AG04450 (cell line): ENCODE measurements at regions not wholly inside any gene's neighbourhood (a gene's known extent, or its start where the extent isn't known, plus 50 kb on each side); places are given as distances from the start of the nearest gene placed in this dataset.
A peak's percentile ranks its signal among the peaks of the same experiment; 100 is the strongest.

Experiments used
- CTCF ChIA-PET: fragments of 300-600, 350-600 bp; formaldehyde crosslinking; extraction: SDS; loops from one replicate; lab custom pipeline; 2022; ENCODE audit warnings: antibody characterized with exemption, inconsistent platforms; lab: Charles Lee
- POLR2A ChIA-PET: fragments of 350-600 bp; formaldehyde crosslinking; extraction: SDS; loops from one replicate; lab custom pipeline; 2021; ENCODE audit warnings: antibody characterized with exemption, inconsistent platforms; lab: Yijun Ruan, JAX
- DNase-seq: peaks from one replicate; pipeline ENCODE4 v3.0.0-alpha.2; 2011; ENCODE audit warnings: low read depth, low spot score
- H3K27ac ChIP-seq: one replicate; pipeline ENCODE4 v1.5.1; 2012; ENCODE audit warnings: low read depth, low read length, control low read depth
- H3K27me3 ChIP-seq: one replicate; pipeline ENCODE4 v1.6.0; 2012; ENCODE audit warnings: low read length; ENCODE audit not compliant: control insufficient read depth, insufficient read depth
- H3K4me3 ChIP-seq: 2 replicates; pipeline ENCODE4 v1.5.1; 2011; ENCODE audit warnings: mild to moderate bottlenecking, low read depth, low read length, control low read depth
- H3K9me3 ChIP-seq: 2 replicates; pipeline ENCODE4 v1.5.1; 2012; ENCODE audit warnings: low read length; ENCODE audit not compliant: control insufficient read depth, insufficient read depth
- CTCF ChIP-seq: IDR thresholded peaks from 2 replicates; pipeline ENCODE4 v1.5.1; 2011; ENCODE audit warnings: low read depth, low read length, control low read depth, inconsistent platforms

GRCh38 chr18:44537526-44537925 is 143.2 kb upstream of the SETBP1 start:
- H3K27me3 ChIP-seq = no peaks in the 10 kb centered on the region
- peak; percentile 21 for DNase-seq
- H3K9me3 ChIP-seq = no peaks in the 10 kb centered on the region
- POLR2A ChIA-PET = no interaction called here
- no peak for TF ChIP-seq CTCF
- no peak overlapping the region for H3K4me3 ChIP-seq
- CTCF ChIA-PET = no interaction called here
- no peak overlapping the region for H3K27ac ChIP-seq

DNA sequence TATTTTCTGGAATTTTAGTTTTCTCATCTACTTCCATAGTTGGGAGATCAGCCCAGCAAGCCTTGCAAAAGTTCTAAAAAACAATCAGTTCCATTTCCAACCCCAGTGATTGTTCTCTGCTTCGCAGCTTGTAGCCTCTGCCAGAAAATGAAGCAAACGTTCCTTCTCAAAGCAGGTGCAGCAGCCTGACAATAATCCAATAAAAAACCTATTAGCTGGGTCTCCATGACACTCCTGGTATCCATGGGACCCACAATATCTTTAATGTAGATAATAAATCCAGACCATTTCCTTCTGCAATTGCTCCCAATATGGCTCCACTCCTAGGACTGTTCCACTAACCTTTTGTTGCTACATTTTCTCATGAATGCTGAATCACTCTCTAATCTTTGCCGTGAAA is 140.8 kb upstream of the SETBP1 start:
- ChIA-PET POLR2A (no interaction called here), CTCF (no interaction called here)
- DNase-seq = no peak
- no peak overlapping the region for H3K4me3 ChIP-seq
- H3K27me3 ChIP-seq = no peaks in the 10 kb centered on the region
- TF ChIP-seq CTCF = no peak
- no peak overlapping the region for H3K27ac ChIP-seq
- no peaks in the 10 kb centered on the region for H3K9me3 ChIP-seq

GRCh38 chr18:44541159-44541558 is 139.5 kb upstream of the SETBP1 start:
- ChIA-PET POLR2A (no interaction called here), CTCF (no interaction called here)
- no peak overlapping the region for H3K4me3 ChIP-seq
- H3K27me3 ChIP-seq = no peaks in the 10 kb centered on the region
- H3K27ac ChIP-seq = no peak overlapping the region
- no peaks in the 10 kb centered on the region for H3K9me3 ChIP-seq
- TF ChIP-seq CTCF = no peak
- no peak for DNase-seq

DNA sequence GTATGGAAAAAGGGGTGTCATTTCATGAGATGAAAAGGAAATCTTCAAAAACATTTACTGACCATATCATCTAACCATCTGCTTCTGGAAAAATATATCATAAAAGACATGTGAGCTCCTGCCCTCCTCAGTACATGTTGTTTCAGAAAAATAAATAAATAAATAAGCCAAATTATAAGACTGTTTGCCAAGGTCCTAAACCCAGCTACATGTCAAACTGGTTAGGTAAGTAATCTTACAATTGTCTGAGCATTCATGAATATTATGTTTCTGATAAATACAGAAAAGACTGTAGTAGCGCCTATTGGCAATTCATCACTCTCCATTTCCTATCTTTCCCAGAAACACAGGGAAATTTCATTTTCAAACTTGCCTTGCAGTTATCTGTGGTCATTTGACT is 138.9 kb upstream of the SETBP1 start:
- no peaks in the 10 kb centered on the region for H3K27me3 ChIP-seq

DNA sequence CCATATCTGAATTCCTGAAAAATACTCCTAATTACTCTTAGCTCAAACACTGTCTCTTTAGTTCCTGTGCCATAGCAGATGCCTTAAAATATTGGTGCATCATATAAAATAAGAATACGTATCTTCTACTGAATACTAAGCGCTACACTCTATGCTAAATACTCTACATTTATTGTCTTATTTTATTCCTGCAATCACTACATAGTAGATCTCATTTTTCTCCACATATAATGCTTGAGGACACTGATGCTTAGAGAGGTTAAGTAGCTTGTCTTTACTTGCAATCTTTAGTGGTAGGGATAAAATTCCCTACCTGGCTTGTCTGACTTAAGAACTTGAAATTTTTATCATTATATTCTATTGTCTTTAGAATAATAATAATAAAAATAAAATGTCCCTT is 137.3 kb upstream of the SETBP1 start:
- ChIA-PET POLR2A (no interaction called here), CTCF (interaction anchor here (0.6 kb wide), 1 partner anchor 347 kb away, joined by 3 read pairs; no protein-coding TSS in a partner anchor)
- no peaks in the 10 kb centered on the region for H3K27me3 ChIP-seq
- no peak overlapping the region for H3K4me3 ChIP-seq
- no peak for DNase-seq
- H3K27ac ChIP-seq = no peak overlapping the region
- H3K9me3 ChIP-seq = no peaks in the 10 kb centered on the region
- TF ChIP-seq CTCF = no peak

More for the DNA sequence above, 138.9 kb upstream of the SETBP1 start:
- ChIA-PET POLR2A (no interaction called here), CTCF (no interaction called here)
- Histone ChIP-seq H3K9me3 (no peaks in the 10 kb centered on the region), H3K27ac (no peak overlapping the region), H3K4me3 (no peak overlapping the region)
- DNase-seq = no peak
- TF ChIP-seq CTCF = no peak
